ENCODE measurements at regions not wholly inside any gene's neighbourhood (a gene's known extent, or its start where the extent isn't known, plus 50 kb on each side); places are given as distances from the start of the nearest gene placed in this dataset.

DNA sequence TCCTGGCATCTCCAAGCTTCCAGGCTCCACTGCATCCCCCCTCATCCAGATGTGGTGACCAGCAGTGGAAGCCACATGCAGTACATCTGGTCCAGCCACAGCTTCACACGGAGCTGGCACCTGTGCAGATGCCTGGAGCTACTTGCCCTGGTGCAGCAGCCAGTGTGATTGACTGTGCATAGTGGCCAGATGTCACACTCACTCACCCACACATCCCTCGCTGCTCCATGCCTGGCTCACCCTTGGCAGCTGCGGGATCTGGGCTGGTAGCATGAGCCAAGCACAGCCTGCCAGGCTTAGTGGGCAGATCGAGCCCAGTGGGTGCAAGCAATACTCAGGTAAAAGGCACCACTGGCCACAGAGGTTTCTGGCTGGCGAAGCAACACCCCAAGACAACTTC, 398.0 kb upstream of the CNTN4 start:
- ChIA-PET POLR2A (interaction anchor here (0.6 kb wide), 1 partner anchor 163 kb away, joined by 4 read pairs; no protein-coding TSS in a partner anchor), CTCF (interaction anchor here (0.8 to 1.4 kb wide), 2 partner anchors 10 to 14 kb away, joined by 3 to 4 read pairs; no protein-coding TSS in a partner anchor)
- H3K9me3 ChIP-seq, result peaks cover 3% of the 10 kb centered on the region; the same call in 1 of the 2 replicates
- no peak overlapping the region for H3K27ac ChIP-seq (ENCODE audit: low read depth in 2 of 2, low read length in 1 of 2)
- no peaks in the 10 kb centered on the region for H3F3A ChIP-seq (replicated peaks; ENCODE audit: insufficient read depth)
- no peaks in the 10 kb centered on the region for H3K79me2 ChIP-seq (ENCODE audit: insufficient read depth)
- H2AFZ ChIP-seq (ENCODE audit: low read depth), result no peak overlapping the region
- TF ChIP-seq RFX5 (IDR thresholded peaks at IDR 0.05; ENCODE audit: low read length), result no peak
- TF ChIP-seq GABPA (IDR thresholded peaks at IDR 0.05; ENCODE audit: low read depth), result no peak
- TF ChIP-seq MAX (IDR thresholded peaks at IDR 0.05; ENCODE audit: low read depth), result no peak
- TF ChIP-seq NRF1 (IDR thresholded peaks at IDR 0.05; ENCODE audit: low read depth, low read length), result no peak
- no peak for TF ChIP-seq FOXM1 (IDR thresholded peaks at IDR 0.05; ENCODE audit: low read depth)
- TF ChIP-seq JUND (IDR thresholded peaks at IDR 0.05), result no peak
- no peak for TF ChIP-seq TAF1 (IDR thresholded peaks at IDR 0.05; ENCODE audit: borderline replicate concordance, low read depth, low read length)
- TF ChIP-seq TEAD4 (IDR thresholded peaks at IDR 0.05; ENCODE audit: borderline replicate concordance, insufficient read depth), result no peak
- no peak for TF ChIP-seq ELF1 (IDR thresholded peaks at IDR 0.05)
- TF ChIP-seq, protein P1, sequence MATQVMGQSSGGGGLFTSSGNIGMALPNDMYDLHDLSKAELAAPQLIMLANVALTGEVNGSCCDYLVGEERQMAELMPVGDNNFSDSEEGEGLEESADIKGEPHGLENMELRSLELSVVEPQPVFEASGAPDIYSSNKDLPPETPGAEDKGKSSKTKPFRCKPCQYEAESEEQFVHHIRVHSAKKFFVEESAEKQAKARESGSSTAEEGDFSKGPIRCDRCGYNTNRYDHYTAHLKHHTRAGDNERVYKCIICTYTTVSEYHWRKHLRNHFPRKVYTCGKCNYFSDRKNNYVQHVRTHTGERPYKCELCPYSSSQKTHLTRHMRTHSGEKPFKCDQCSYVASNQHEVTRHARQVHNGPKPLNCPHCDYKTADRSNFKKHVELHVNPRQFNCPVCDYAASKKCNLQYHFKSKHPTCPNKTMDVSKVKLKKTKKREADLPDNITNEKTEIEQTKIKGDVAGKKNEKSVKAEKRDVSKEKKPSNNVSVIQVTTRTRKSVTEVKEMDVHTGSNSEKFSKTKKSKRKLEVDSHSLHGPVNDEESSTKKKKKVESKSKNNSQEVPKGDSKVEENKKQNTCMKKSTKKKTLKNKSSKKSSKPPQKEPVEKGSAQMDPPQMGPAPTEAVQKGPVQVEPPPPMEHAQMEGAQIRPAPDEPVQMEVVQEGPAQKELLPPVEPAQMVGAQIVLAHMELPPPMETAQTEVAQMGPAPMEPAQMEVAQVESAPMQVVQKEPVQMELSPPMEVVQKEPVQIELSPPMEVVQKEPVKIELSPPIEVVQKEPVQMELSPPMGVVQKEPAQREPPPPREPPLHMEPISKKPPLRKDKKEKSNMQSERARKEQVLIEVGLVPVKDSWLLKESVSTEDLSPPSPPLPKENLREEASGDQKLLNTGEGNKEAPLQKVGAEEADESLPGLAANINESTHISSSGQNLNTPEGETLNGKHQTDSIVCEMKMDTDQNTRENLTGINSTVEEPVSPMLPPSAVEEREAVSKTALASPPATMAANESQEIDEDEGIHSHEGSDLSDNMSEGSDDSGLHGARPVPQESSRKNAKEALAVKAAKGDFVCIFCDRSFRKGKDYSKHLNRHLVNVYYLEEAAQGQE (IDR thresholded peaks at IDR 0.05; ENCODE audit: low read depth, low read length), result no peak
- no peak for DNase-seq
- no peaks in the 10 kb centered on the region for H3K27me3 ChIP-seq (ENCODE audit: insufficient read depth)
- no peak overlapping the region for H3K9ac ChIP-seq
- no peaks in the 10 kb centered on the region for H4K20me1 ChIP-seq (ENCODE audit: insufficient read depth)
- H3K4me2 ChIP-seq, result no peak overlapping the region
- H3K4me3 ChIP-seq (ENCODE audit: low read depth in 2 of 2, low read length in 1 of 2), result no peak overlapping the region
- H3K9me2 ChIP-seq, result no peaks in the 10 kb centered on the region
- H3K36me3 ChIP-seq (replicated peaks in 1 of 2; ENCODE audit: control insufficient read depth in 1 of 2, insufficient read depth in 2 of 2, low read length in 1 of 2), result no peaks in the 10 kb centered on the region
- peaks cover 0 to 11% of the 10 kb centered on the region in 2 experiments; a peak in 1 of 4 replicates for H3K4me1 ChIP-seq (ENCODE audit: control insufficient read depth in 1 of 2, insufficient read depth in 2 of 2, low read depth in 1 of 2, low read length in 1 of 2)
- 21% methylated on average over 2 of the region's 5 CpGs for WGBS (ENCODE audit: low lambda C conversion rate)

DNA sequence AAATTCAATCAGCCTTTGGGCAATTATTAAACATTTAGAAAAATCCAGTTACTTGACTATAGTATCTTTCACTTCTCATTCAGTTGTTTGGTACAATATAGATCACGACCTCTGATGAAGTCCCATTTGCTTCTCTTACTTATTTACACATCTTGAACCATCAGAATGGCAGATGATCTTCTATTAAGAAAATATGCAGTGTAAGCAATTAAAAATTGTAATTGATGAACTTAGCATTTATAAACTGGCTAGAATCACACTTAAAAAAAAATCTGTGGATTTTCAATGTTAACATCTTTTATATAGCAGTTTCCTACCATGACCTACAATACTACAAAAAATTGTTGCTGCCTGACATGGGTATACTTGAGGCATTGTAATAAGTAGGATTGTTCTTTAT, 395.5 kb upstream of the CNTN4 start:
- no peak overlapping the region for H2AFZ ChIP-seq (ENCODE audit: low read depth)
- peaks cover 0 to 9% of the 10 kb centered on the region in 2 experiments; a peak in 1 of 4 replicates for H3K4me1 ChIP-seq (ENCODE audit: control insufficient read depth in 1 of 2, insufficient read depth in 2 of 2, low read depth in 1 of 2, low read length in 1 of 2)
- DNase-seq, result no peak
- POLR2A ChIA-PET, result no interaction called here
- H3K79me2 ChIP-seq (ENCODE audit: insufficient read depth), result no peaks in the 10 kb centered on the region
- WGBS (ENCODE audit: low lambda C conversion rate), result 11% methylated on average over 1 of the region's 1 CpG
- no peak for TF ChIP-seq NRF1 (IDR thresholded peaks at IDR 0.05; ENCODE audit: low read depth, low read length)
- TF ChIP-seq JUND (IDR thresholded peaks at IDR 0.05), result no peak
- no peak for TF ChIP-seq MXI1 (IDR thresholded peaks at IDR 0.05; ENCODE audit: low read depth, low read length)
- no peak for TF ChIP-seq CTCF (IDR thresholded peaks at IDR 0.05)
- TF ChIP-seq USF1 (IDR thresholded peaks at IDR 0.05; ENCODE audit: borderline replicate concordance, low read depth), result no peak
- no peaks in the 10 kb centered on the region for H3K36me3 ChIP-seq (replicated peaks in 1 of 2; ENCODE audit: control insufficient read depth in 1 of 2, insufficient read depth in 2 of 2, low read length in 1 of 2)
- no peaks in the 10 kb centered on the region for H4K20me1 ChIP-seq (ENCODE audit: insufficient read depth)
- H3K9ac ChIP-seq, result no peak overlapping the region
- no peak overlapping the region for H3K4me2 ChIP-seq
- no peak overlapping the region for H3K4me3 ChIP-seq (ENCODE audit: low read depth in 2 of 2, low read length in 1 of 2)
- no peaks in the 10 kb centered on the region for H3F3A ChIP-seq (replicated peaks; ENCODE audit: insufficient read depth)
- H3K27ac ChIP-seq (ENCODE audit: low read depth in 2 of 2, low read length in 1 of 2), result no peak overlapping the region
- H3K9me3 ChIP-seq, result peaks cover 3% of the 10 kb centered on the region
- no peaks in the 10 kb centered on the region for H3K27me3 ChIP-seq (ENCODE audit: insufficient read depth)
- CTCF ChIA-PET, result no interaction called here
- no peaks in the 10 kb centered on the region for H3K9me2 ChIP-seq
